Brain microvascular endothelial cell (primary cell): ENCODE measurements at regions not wholly inside any gene's neighbourhood (a gene's known extent, or its start where the extent isn't known, plus 50 kb on each side); places are given as distances from the start of the nearest gene placed in this dataset.

Experiments used
- DNase-seq: peaks from one replicate; pipeline ENCODE4 v3.0.0-alpha.2; 2020
- H3K27ac ChIP-seq: fragments of 250-450 bp; sonication (Bioruptor Pico); 2 replicates; pipeline ENCODE4 v1.5.1; 2020; ENCODE audit warnings: mild to moderate bottlenecking, moderate library complexity
- H3K27me3 ChIP-seq: fragments of 250-450 bp; sonication (Bioruptor Pico); replicated peaks from 2 replicates; pipeline ENCODE4 v1.5.1; 2020; ENCODE audit warnings: mild to moderate bottlenecking
- H3K36me3 ChIP-seq: fragments of 250-450 bp; sonication (Bioruptor Pico); replicated peaks from 2 replicates; pipeline ENCODE4 v1.5.1; 2020; ENCODE audit warnings: mild to moderate bottlenecking
- H3K4me3 ChIP-seq: 2 replicates; pipeline ENCODE4 v1.5.1; 2011; ENCODE audit warnings: low read depth, mild to moderate bottlenecking, control low read depth, low read length, moderate library complexity
- in situ Hi-C: cut with HindIII; loops from 2 replicates; pipeline ENCODE4 v1.10.0; 2017; ENCODE audit warnings: low sequenced_read_pairs, low pct_ligation_motif_present
- TF ChIP-seq, protein P1 (sequence below): IDR thresholded peaks from 2 replicates; pipeline ENCODE4 v1.5.1; 2011; ENCODE audit warnings: low read depth, mild to moderate bottlenecking, moderate library complexity, low read length, control low read depth, inconsistent platforms; ENCODE audit errors: missing control alignments

DNA sequence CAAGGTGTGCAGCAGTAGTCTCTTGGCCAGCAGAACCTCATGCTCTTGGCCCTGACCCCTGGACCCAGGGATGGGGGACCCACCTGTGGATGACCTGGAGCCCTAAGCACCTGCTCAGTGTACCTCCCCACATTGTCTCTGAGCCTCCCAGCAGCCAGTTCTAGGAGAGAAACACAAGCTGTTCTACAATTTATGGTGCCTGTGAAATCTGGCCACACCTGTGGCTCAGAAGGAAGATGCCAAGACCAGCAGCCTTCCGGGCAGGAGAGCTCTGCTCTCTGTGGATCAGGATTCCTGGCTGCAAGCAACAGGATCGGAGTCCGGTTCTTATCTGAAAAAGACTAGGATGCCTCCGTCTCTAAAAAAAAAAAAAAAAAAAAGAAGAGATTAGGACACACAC, 103.6 kb upstream of the ANO1 start:
- no peak for DNase-seq
- TF ChIP-seq, protein P1, sequence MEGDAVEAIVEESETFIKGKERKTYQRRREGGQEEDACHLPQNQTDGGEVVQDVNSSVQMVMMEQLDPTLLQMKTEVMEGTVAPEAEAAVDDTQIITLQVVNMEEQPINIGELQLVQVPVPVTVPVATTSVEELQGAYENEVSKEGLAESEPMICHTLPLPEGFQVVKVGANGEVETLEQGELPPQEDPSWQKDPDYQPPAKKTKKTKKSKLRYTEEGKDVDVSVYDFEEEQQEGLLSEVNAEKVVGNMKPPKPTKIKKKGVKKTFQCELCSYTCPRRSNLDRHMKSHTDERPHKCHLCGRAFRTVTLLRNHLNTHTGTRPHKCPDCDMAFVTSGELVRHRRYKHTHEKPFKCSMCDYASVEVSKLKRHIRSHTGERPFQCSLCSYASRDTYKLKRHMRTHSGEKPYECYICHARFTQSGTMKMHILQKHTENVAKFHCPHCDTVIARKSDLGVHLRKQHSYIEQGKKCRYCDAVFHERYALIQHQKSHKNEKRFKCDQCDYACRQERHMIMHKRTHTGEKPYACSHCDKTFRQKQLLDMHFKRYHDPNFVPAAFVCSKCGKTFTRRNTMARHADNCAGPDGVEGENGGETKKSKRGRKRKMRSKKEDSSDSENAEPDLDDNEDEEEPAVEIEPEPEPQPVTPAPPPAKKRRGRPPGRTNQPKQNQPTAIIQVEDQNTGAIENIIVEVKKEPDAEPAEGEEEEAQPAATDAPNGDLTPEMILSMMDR: no peak
- Histone ChIP-seq H3K36me3 (no peaks in the 10 kb centered on the region), H3K27me3 (no peaks in the 10 kb centered on the region), H3K27ac (no peak overlapping the region), H3K4me3 (no peak overlapping the region)
- in situ Hi-C loops: no loop called here

DNA sequence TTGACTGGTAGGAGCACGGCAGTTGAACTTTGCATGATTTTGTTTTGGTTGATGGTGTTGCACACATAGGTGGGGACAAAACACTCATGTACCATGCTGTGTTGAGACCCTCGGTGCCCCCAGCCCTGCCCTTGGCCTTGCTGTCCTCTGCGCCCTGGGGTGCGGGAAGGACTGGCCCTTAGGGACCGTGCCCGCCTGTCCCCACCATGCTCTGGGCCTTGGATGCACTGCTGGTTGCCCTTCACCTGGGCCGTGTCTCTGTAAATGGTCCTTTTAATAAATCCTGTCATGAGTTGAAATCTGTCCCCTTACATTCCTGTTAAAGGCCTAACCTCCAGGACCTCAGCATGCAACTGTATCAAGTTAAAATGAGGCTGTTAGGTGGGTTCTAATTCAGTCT, 102.3 kb upstream of the ANO1 start:
- H3K4me3 ChIP-seq: no peak overlapping the region
- in situ Hi-C loops: no loop called here
- H3K27me3 ChIP-seq: no peaks in the 10 kb centered on the region
- no peaks in the 10 kb centered on the region for H3K36me3 ChIP-seq
- H3K27ac ChIP-seq: no peak overlapping the region
- no peak for DNase-seq
- TF ChIP-seq, protein P1: no peak

DNA sequence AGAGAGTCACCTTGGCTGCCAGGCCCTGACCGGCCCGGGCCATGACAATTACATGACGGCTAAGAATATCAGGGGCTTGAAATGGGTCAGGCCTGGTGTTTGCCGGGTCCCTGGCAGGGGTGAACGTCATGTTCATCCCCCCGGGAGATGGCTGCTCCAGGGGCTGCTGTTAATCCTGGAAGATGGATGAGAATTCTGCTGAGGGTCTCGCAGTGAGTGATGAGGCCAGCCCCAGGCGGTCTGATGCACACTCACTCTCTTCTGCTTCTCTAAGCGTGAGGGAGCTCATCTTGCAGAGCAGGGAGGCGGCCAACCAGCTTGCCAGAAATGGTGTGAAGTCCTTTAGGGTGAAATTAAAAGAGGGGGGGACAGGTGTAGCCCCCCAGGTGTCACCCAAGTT, 101.3 kb upstream of the ANO1 start:
- no peak overlapping the region for H3K4me3 ChIP-seq
- TF ChIP-seq, protein P1: no peak

GRCh38 chr11:69977951-69978350, 100.2 kb upstream of the ANO1 start:
- DNase-seq: no peak
- in situ Hi-C loops: no loop called here
- no peak overlapping the region for H3K27ac ChIP-seq
- TF ChIP-seq, protein P1: no peak
- H3K36me3 ChIP-seq: no peaks in the 10 kb centered on the region
- H3K4me3 ChIP-seq: no peak overlapping the region
- no peaks in the 10 kb centered on the region for H3K27me3 ChIP-seq

More for the DNA sequence above, 101.3 kb upstream of the ANO1 start:
- in situ Hi-C loops: no loop called here
- Histone ChIP-seq H3K27ac (no peak overlapping the region), H3K27me3 (no peaks in the 10 kb centered on the region), H3K36me3 (no peaks in the 10 kb centered on the region)
- no peak for DNase-seq

GRCh38 chr11:69978841-69979614, 99.1 kb upstream of the ANO1 start:
- Histone ChIP-seq H3K4me3 (no peak overlapping the region), H3K27ac (no peak overlapping the region), H3K36me3 (no peaks in the 10 kb centered on the region), H3K27me3 (no peaks in the 10 kb centered on the region)
- in situ Hi-C loops: no loop called here
- TF ChIP-seq, protein P1: no peak
- DNase-seq: no peak

DNA sequence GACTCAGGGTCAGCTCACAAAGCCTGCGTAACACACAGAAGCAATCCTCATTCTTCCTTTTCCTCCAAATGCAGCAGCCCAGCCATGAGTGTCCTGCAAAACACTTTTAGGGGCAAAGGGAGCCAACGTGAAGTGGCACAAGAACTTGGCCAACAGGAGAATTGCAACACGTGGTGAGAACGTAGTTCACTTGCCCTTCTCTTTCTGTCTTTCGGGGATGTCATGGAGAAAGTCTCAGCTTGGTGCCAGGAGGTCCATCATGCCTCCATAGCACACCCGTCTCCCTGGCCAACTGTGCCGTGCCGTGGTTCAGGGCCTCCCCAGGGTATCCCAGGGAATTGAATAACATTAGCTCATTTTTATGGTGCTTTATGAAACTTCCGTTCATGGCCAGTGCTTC, 98.5 kb upstream of the ANO1 start:
- Histone ChIP-seq H3K36me3 (no peaks in the 10 kb centered on the region), H3K4me3 (no peak overlapping the region), H3K27ac (no peak overlapping the region), H3K27me3 (peaks cover 3% of the 10 kb centered on the region)
- no peak for DNase-seq
- in situ Hi-C loops: no loop called here
- TF ChIP-seq, protein P1: no peak
